PC-9 (cell line): ENCODE measurements at regions not wholly inside any gene's neighbourhood (a gene's known extent, or its start where the extent isn't known, plus 50 kb on each side); places are given as distances from the start of the nearest gene placed in this dataset.

Source experiments
- BruUV-seq: library from RNA; stranded (reverse); fragments of 400-500 nt; replicated peaks from 2 replicates; lab custom pipeline; 2021; lab: Mats Ljungman, UMichigan
- CTCF ChIA-PET: fragments of 300-600 bp; sonication (Branson Sonifier 250); formaldehyde crosslinking; loops from one replicate; lab custom pipeline; 2022; ENCODE audit warnings: antibody characterized with exemption; lab: Charles Lee
- POLR2A ChIA-PET: fragments of 300-600 bp; sonication (Branson Sonifier 250); formaldehyde crosslinking; loops from one replicate; lab custom pipeline; 2022; ENCODE audit warnings: antibody characterized with exemption; ENCODE audit not compliant: unreplicated experiment; lab: Charles Lee
- DNase-seq, 2 experiments: peaks; one replicate each; pipeline versions ENCODE4 v3.0.0 to v3.0.0-alpha.2; 2015 to 2022; ENCODE audit warnings: mixed read lengths in 1 of 2
- H2AFZ ChIP-seq: fragments of 200-600 bp; sonication (generic); 2 replicates; pipeline ENCODE4 v1.8.1; 2017; ENCODE audit warnings: antibody characterized with exemption
- H3F3A ChIP-seq: fragments of 200-600 bp; sonication (generic); 2 replicates; pipeline ENCODE4 v1.8.1; 2017; ENCODE audit warnings: antibody characterized with exemption, mild to moderate bottlenecking, low read depth; ENCODE audit not compliant: insufficient read depth
- H3K27ac ChIP-seq: fragments of 200-600 bp; sonication (generic); 2 replicates; pipeline ENCODE4 v1.6.1; 2016; ENCODE audit warnings: mixed run types
- H3K27me3 ChIP-seq: fragments of 200-600 bp; sonication (generic); 2 replicates; pipeline ENCODE4 v1.6.1; 2016; ENCODE audit warnings: low read depth, mixed run types; ENCODE audit not compliant: insufficient read depth
- H3K36me3 ChIP-seq: fragments of 200-600 bp; sonication (generic); 2 replicates; pipeline ENCODE4 v1.6.1; 2016; ENCODE audit warnings: low read depth, mixed run types
- H3K4me1 ChIP-seq: fragments of 200-600 bp; sonication (generic); replicated peaks from 2 replicates; pipeline ENCODE4 v1.6.1; 2016; ENCODE audit warnings: mixed run types; ENCODE audit not compliant: insufficient read depth
- H3K4me2 ChIP-seq: fragments of 200-600 bp; sonication (generic); 2 replicates; pipeline ENCODE4 v1.6.1; 2017; ENCODE audit warnings: mixed run types
- H3K4me3 ChIP-seq: fragments of 200-600 bp; sonication (generic); 2 replicates; pipeline ENCODE4 v1.6.1; 2016; ENCODE audit warnings: mixed run types
- H3K79me2 ChIP-seq: fragments of 200-600 bp; sonication (generic); 2 replicates; pipeline ENCODE4 v1.6.1; 2017; ENCODE audit warnings: low read depth, mixed run types
- H3K9me2 ChIP-seq: fragments of 200-600 bp; sonication (generic); 2 replicates; pipeline ENCODE4 v1.8.1; 2017; ENCODE audit warnings: mild to moderate bottlenecking; ENCODE audit not compliant: insufficient read depth
- H3K9me3 ChIP-seq: fragments of 200-600 bp; sonication (generic); 2 replicates; pipeline ENCODE4 v1.8.1; 2016; ENCODE audit warnings: low read depth; ENCODE audit not compliant: insufficient read depth
- H4K20me1 ChIP-seq: fragments of 200-600 bp; sonication (generic); 2 replicates; pipeline ENCODE4 v1.8.1; 2017; ENCODE audit not compliant: insufficient read depth
- EZH2 ChIP-seq: fragments of 200-600 bp; sonication (generic); IDR thresholded peaks from 2 replicates; pipeline ENCODE4 v1.8.0; 2017; ENCODE audit warnings: antibody characterized with exemption, low read depth
- intact Hi-C: fragments of 100-400 bp; cut with micrococcal nuclease; formaldehyde crosslinking; loops from one replicate; pipeline ENCODE4 v1.10.0; 2022; ENCODE audit not compliant: unreplicated experiment
- TF ChIP-seq, protein P1 (sequence below): fragments of 200-600 bp; sonication (generic); conservative IDR thresholded peaks from 2 replicates; pipeline ENCODE4 v1.6.1; 2017; ENCODE audit warnings: mixed run types, antibody characterized with exemption, mild to moderate bottlenecking, moderate library complexity

DNA sequence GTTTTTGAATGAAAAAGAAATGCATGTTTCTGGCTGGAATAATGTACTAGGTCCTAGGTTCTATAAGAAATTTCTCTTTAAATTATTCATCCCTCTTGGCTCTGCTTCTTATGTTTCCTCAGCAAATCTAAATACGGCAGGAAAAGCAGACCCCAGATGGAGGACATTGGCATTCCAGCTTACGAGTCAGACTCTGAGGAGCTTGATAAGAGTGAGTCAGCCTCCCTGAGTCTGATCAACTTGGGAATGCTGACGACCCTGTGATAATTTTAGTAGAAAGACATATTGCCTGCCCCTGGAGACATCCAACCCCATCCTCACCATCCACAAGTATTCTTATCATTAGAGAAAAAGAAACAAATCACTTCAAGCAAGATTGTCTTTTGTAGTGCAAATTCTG is 509.7 kb upstream of the MARCKS start:
- H4K20me1 ChIP-seq: no peaks in the 10 kb centered on the region
- H3K9me2 ChIP-seq: 0 out of 2 replicates have a peak, but pooled peaks cover 3% of the 10 kb centered on the region
- peaks cover 35% of the 10 kb centered on the region for H3K4me1 ChIP-seq
- no peak overlapping the region for H3K4me3 ChIP-seq
- no peak for TF ChIP-seq EZH2
- TF ChIP-seq, protein P1, sequence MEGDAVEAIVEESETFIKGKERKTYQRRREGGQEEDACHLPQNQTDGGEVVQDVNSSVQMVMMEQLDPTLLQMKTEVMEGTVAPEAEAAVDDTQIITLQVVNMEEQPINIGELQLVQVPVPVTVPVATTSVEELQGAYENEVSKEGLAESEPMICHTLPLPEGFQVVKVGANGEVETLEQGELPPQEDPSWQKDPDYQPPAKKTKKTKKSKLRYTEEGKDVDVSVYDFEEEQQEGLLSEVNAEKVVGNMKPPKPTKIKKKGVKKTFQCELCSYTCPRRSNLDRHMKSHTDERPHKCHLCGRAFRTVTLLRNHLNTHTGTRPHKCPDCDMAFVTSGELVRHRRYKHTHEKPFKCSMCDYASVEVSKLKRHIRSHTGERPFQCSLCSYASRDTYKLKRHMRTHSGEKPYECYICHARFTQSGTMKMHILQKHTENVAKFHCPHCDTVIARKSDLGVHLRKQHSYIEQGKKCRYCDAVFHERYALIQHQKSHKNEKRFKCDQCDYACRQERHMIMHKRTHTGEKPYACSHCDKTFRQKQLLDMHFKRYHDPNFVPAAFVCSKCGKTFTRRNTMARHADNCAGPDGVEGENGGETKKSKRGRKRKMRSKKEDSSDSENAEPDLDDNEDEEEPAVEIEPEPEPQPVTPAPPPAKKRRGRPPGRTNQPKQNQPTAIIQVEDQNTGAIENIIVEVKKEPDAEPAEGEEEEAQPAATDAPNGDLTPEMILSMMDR: no peak
- intact Hi-C loops: no loop called here
- POLR2A ChIA-PET: no interaction called here
- no peaks in the 10 kb centered on the region for H3K79me2 ChIP-seq
- DNase-seq: no peak
- BruUV-seq: no TSS peak
- CTCF ChIA-PET: no interaction called here
- no peak overlapping the region for H3K4me2 ChIP-seq
- H3K27ac ChIP-seq: no peak overlapping the region
- no peaks in the 10 kb centered on the region for H3K36me3 ChIP-seq
- H2AFZ ChIP-seq: no peak overlapping the region
- H3K9me3 ChIP-seq: peaks cover 17% of the 10 kb centered on the region
- no peaks in the 10 kb centered on the region for H3K27me3 ChIP-seq
- peaks cover 27% of the 10 kb centered on the region for H3F3A ChIP-seq

DNA sequence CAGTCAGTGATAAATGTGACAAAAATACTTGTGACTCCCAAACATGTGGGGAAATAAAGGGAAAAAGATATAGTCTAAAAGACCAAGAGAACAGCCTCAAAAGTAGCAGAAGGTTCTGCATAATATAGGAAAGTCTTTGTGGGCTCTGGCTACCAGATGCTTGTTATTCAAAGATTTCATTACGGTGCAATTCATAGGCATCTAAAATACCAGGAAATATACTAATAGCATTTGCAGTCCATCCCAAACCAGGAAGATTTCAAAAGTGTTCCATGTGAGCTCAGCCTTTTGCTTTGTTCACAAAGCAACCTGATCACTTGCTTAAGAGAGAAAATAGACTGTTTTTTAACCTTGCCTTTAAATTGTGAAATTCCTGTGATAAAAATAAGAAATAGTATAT is 506.7 kb upstream of the MARCKS start:
- POLR2A ChIA-PET: interaction anchor here (0.6 kb wide), 1 partner anchor 410 kb away, joined by 3 read pairs; no protein-coding TSS in a partner anchor
- CTCF ChIA-PET: no interaction called here
- H3K27ac ChIP-seq: peak overlapping the region; percentile 94

DNA sequence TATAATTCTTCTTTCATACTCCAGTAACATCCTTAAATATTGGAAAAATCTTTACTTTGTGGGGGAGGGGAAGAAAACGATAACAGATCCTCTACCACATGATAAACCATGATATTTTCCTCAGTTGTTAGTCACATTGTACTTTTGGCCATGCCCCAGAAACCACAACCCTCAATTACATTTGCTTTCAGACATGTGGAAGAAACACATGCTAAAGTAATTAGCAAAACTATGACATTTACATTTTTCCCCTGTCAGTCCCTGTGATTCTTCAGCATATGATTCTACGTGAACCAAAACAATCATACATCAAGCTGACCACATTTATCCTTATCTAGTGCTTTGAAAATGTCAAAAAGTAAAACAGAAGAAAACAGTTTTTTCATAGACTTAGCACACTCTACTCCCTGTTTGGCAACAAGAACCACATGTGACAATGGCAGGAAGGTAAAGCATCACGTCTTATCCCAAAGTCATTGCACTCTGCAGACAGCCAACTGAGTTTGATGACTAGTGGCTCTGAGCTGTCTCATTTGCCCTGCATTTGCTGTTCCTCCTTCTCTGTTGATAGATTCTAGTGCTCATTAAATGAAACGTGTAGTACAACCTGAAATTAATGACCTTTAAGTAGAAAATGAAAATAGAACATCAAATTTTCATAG is 505.8 kb upstream of the MARCKS start:
- Histone ChIP-seq H3K9me3 (peaks cover 16% of the 10 kb centered on the region), H3K4me1 (peaks cover 59% of the 10 kb centered on the region), H3K27me3 (no peaks in the 10 kb centered on the region), H3K9me2 (no peaks in the 10 kb centered on the region), H3F3A (peaks cover 50% of the 10 kb centered on the region), H3K4me3 (no peak overlapping the region), H3K27ac (peak overlapping the region; percentile 94), H2AFZ (no peak overlapping the region), H3K4me2 (peak overlapping the region; percentile 43), H3K79me2 (no peaks in the 10 kb centered on the region), H3K36me3 (no peaks in the 10 kb centered on the region), H4K20me1 (no peaks in the 10 kb centered on the region)
- ChIA-PET POLR2A (interaction anchor here (0.6 to 1.1 kb wide), 2 partner anchors 11 to 411 kb away, joined by 3 to 19 read pairs; no protein-coding TSS in a partner anchor), CTCF (no interaction called here)
- DNase-seq: no peak
- intact Hi-C loops: loop anchor here (5.0 to 10.0 kb wide), 2 partner anchors 203 to 526 kb away; no protein-coding TSS in a partner anchor
- BruUV-seq: no TSS peak
- TF ChIP-seq, protein P1: no peak
- no peak for TF ChIP-seq EZH2

More for the DNA sequence above, 506.7 kb upstream of the MARCKS start:
- H3F3A ChIP-seq: peaks cover 50% of the 10 kb centered on the region
- H3K27me3 ChIP-seq: no peaks in the 10 kb centered on the region
- intact Hi-C loops: loop anchor here (5.0 to 10.0 kb wide), 2 partner anchors 204 to 527 kb away; no protein-coding TSS in a partner anchor
- H3K4me1 ChIP-seq: peaks cover 59% of the 10 kb centered on the region
- no peak overlapping the region for H2AFZ ChIP-seq
- no peak overlapping the region for H3K4me3 ChIP-seq
- peaks cover 17% of the 10 kb centered on the region for H3K9me3 ChIP-seq
- 0 out of 2 replicates have a peak, but pooled peaks cover under 1% of the 10 kb centered on the region for H3K9me2 ChIP-seq
- peak overlapping the region; percentile 43; the same call in 1 of the 2 replicates for H3K4me2 ChIP-seq
- H4K20me1 ChIP-seq: no peaks in the 10 kb centered on the region
- no peaks in the 10 kb centered on the region for H3K79me2 ChIP-seq
- no peak for DNase-seq
- no peak for TF ChIP-seq EZH2
- TF ChIP-seq, protein P1: no peak
- no TSS peak for BruUV-seq
- no peaks in the 10 kb centered on the region for H3K36me3 ChIP-seq
